Thyroid gland (tissue), 4 donors: ENCODE measurements at regions not wholly inside any gene's neighbourhood (a gene's known extent, or its start where the extent isn't known, plus 50 kb on each side); places are given as distances from the start of the nearest gene placed in this dataset.

Experiments
- DNase-seq, 2 donors: peaks; one replicate each; pipeline ENCODE4 v3.0.0-alpha.2; 2019
- H3K27ac ChIP-seq, 3 donors: fragments of 200-600 bp; sonication (generic); 1 replicate in 2 of 3; 2 replicates in 1 of 3; pipeline ENCODE4 v1.5.1; 2016 to 2019; ENCODE audit warnings: mild to moderate bottlenecking in 1 of 3, moderate library complexity in 1 of 3
- H3K27me3 ChIP-seq: fragments of 200-600 bp; sonication (generic); one replicate; pipeline ENCODE4 v1.5.1; 2019
- H3K36me3 ChIP-seq, 2 donors: fragments of 200-600 bp; sonication (generic); one replicate each; pipeline ENCODE4 v1.5.1; 2016 to 2019
- H3K4me1 ChIP-seq, 2 donors: fragments of 200-600 bp; sonication (generic); one replicate each; pipeline ENCODE4 v1.5.1; 2017 to 2019
- H3K4me3 ChIP-seq, 3 donors: fragments of 200-600 bp; sonication (generic); replicated peaks in 1 of 3; 1 replicate in 2 of 3; 2 replicates in 1 of 3; pipeline ENCODE4 v1.5.1; 2016; ENCODE audit warnings: mild to moderate bottlenecking in 1 of 3
- H3K9me3 ChIP-seq: fragments of 200-600 bp; sonication (generic); one replicate; pipeline ENCODE4 v1.5.1; 2017
- CTCF ChIP-seq, 6 experiments: fragments of 200-600 bp in 3 of 6; fragments of 450-650 bp in 3 of 6; sonication (generic) in 3 of 6; IDR thresholded peaks; one replicate each; pipeline ENCODE4 v1.5.1; 2016 to 2019; ENCODE audit warnings: antibody characterized with exemption in 6 of 6, mild to moderate bottlenecking in 2 of 6, inconsistent platforms in 1 of 6, moderate library complexity in 1 of 6
- POLR2A ChIP-seq, 2 donors: fragments of 450-650 bp; IDR thresholded peaks; one replicate each; pipeline ENCODE4 v1.6.1; 2017; ENCODE audit warnings: antibody characterized with exemption in 2 of 2, mild to moderate bottlenecking in 2 of 2, moderate library complexity in 1 of 2
- WGBS, 2 donors: methylation state at CpG; one replicate each; pipeline ENCODE4 v1.1.5; 2017; 5-methylcytosine and 5-hydroxymethylcytosine counted together
- intact Hi-C: fragments of 100-400 bp; cut with DNase I; formaldehyde crosslinking; loops from one replicate; pipeline ENCODE4 v1.15.1; 2023

DNA sequence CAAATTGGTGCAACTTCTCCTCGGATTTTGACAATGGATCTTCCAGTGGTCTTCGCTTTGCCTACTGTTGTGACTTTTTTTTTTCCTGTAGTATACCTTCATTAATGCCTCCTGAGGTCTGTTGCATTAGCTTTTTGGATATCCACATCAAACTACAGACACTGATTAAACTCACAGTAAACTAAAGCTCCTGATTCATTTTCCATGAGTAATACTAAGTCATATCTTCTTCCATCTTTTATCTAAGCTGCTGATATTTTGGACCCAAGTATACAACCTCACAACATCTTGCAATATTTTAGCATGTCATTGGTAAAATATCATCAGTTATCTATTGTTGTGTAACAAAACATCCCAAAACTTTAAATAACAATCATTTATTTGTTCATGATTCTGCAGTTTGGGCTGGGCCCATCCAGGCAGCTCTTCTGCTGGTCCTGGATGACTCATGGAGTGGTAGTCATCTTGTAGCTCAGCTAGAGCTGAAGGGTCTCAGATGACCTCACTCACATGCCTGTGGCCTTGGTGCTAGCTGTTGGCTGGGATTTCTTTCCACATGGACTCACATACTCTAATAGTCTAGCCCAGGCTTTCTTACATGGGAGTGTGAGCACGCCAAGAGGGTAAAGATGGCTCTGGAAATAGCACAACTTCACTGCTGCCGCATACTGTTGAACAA, 78.3 kb upstream of the SRSF6 start:
- Histone ChIP-seq H3K4me1 (no peaks in the 10 kb centered on the region), H3K27ac (no peak overlapping the region), H3K27me3 (no peaks in the 10 kb centered on the region), H3K36me3 (no peaks in the 10 kb centered on the region), H3K4me3 (no peak overlapping the region), H3K9me3 (no peaks in the 10 kb centered on the region)
- intact Hi-C loops, result no loop called here
- DNase-seq, result no peak
- 80 to 85% methylated on average over 4 of the region's 4 CpGs for WGBS, 2 donors
- no peak for TF ChIP-seq CTCF (IDR thresholded peaks at IDR 0.05)

- 69 to 81% methylated on average over 2 of the region's 2 CpGs for WGBS, 2 donors
- no peaks in the 10 kb centered on the region for H3K36me3 ChIP-seq
- no peak overlapping the region for H3K4me3 ChIP-seq
- intact Hi-C loops, result no loop called here
- TF ChIP-seq POLR2A (IDR thresholded peaks at IDR 0.05) (no peak), CTCF (IDR thresholded peaks at IDR 0.05) (no peak)
- no peak overlapping the region for H3K27ac ChIP-seq
- no peaks in the 10 kb centered on the region for H3K4me1 ChIP-seq
- no peaks in the 10 kb centered on the region for H3K27me3 ChIP-seq
- H3K9me3 ChIP-seq, result no peaks in the 10 kb centered on the region
- DNase-seq, result no peak
These were observed 80.9 kb upstream of the SRSF6 start for GRCh38 chr20:43376831-43377230.

DNA sequence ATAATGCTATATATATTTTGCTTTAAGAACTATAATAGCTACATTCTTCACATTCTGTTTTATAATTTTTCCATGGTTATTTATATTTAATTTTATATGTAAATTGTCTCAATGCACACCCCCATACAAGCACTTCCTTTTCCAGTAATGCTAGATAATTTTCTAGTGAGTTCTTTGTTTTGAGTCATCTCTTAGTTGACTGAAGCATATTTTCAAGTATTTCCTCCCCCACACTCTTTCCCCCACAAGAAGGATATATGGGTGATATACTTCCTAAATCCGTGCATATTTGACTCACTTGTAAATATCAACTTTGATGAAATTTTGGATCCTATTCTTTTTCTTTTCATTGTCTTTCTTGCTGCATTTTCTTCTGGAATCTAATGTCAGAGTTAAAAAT, 82.1 kb upstream of the SRSF6 start:
- Histone ChIP-seq H3K4me1 (no peaks in the 10 kb centered on the region), H3K36me3 (no peaks in the 10 kb centered on the region), H3K27ac (no peak overlapping the region), H3K4me3 (no peak overlapping the region), H3K27me3 (no peaks in the 10 kb centered on the region), H3K9me3 (no peaks in the 10 kb centered on the region)
- no peak for TF ChIP-seq POLR2A (IDR thresholded peaks at IDR 0.05)
- TF ChIP-seq CTCF (IDR thresholded peaks at IDR 0.05), result no peak
- DNase-seq, result no peak
- intact Hi-C loops, result no loop called here
- WGBS, 2 donors, result 52 to 63% methylated on average over 1 of the region's 1 CpG

GRCh38 chr20:43372051-43372450, 85.6 kb upstream of the SRSF6 start:
- Histone ChIP-seq H3K9me3 (no peaks in the 10 kb centered on the region), H3K4me1 (no peaks in the 10 kb centered on the region), H3K4me3 (no peak overlapping the region), H3K27me3 (no peaks in the 10 kb centered on the region), H3K36me3 (no peaks in the 10 kb centered on the region), H3K27ac (no peak overlapping the region)
- intact Hi-C loops, result no loop called here
- DNase-seq, result no peak
- 75% methylated on average over 5 of the region's 5 CpGs for WGBS, 2 donors
- TF ChIP-seq POLR2A (IDR thresholded peaks at IDR 0.05) (no peak), CTCF (IDR thresholded peaks at IDR 0.05) (no peak)

DNA sequence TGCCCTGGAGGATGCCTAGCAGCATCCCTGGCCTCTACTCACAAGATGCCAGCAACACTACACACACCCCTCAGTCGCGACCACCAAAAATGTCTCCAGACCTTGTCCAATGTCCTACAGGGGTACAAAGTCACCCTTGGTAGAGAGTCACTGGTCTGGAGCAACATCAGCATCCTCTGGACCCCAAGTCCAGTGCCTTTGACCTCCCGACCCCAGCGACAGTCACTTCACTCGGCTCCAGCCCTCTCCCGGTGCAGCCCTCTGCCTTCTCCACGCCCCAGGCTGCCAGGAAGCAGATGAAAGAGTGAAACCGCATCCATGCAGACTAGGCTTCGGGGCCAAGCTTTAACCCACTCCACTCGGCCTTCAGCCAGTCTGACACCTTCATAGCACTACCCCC, 92.0 kb upstream of the SRSF6 start:
- no peaks in the 10 kb centered on the region for H3K4me1 ChIP-seq
- no peaks in the 10 kb centered on the region for H3K27me3 ChIP-seq
- H3K36me3 ChIP-seq, result no peaks in the 10 kb centered on the region
- TF ChIP-seq POLR2A (IDR thresholded peaks at IDR 0.05) (no peak), CTCF (IDR thresholded peaks at IDR 0.05) (no peak)
- WGBS, 2 donors, result 50 to 53% methylated on average over 10 of the region's 10 CpGs
- no peak for DNase-seq
- no peaks in the 10 kb centered on the region for H3K9me3 ChIP-seq
- no peak overlapping the region for H3K4me3 ChIP-seq
- H3K27ac ChIP-seq, result no peak overlapping the region
- intact Hi-C loops, result no loop called here
